GM12878 (cell line): ENCODE measurements at regions not wholly inside any gene's neighbourhood (a gene's known extent, or its start where the extent isn't known, plus 50 kb on each side); places are given as distances from the start of the nearest gene placed in this dataset.

Experiments
- CEBPB ChIP-seq, 2 experiments: fragments of 150-350 bp in 1 of 2; IDR thresholded peaks; 2 replicates each; pipeline ENCODE4 v1.6.1; 2012 to 2014; ENCODE audit warnings: low read depth in 2 of 2, low read length in 2 of 2, borderline replicate concordance in 1 of 2, inconsistent platforms in 1 of 2
- RAD21 ChIP-seq: IDR thresholded peaks from 2 replicates; pipeline ENCODE4 v1.6.1; 2011; ENCODE audit warnings: mild to moderate bottlenecking, low read depth, low read length, moderate library complexity; ENCODE audit not compliant: insufficient read depth
- ZZZ3 ChIP-seq: IDR thresholded peaks from 2 replicates; pipeline ENCODE4 v1.6.1; 2011; ENCODE audit warnings: low read depth; ENCODE audit not compliant: control insufficient read depth, insufficient read length

- no peak for TF ChIP-seq RAD21
- no peak for TF ChIP-seq ZZZ3
- TF ChIP-seq CEBPB (IDR thresholded peaks at IDR 0.05; ENCODE audit: borderline replicate concordance in 1 of 2, low read depth in 2 of 2, low read length in 2 of 2): no peak
Measured at GRCh38 chr5:104363567-104363966, 801.0 kb upstream of the NUDT12 start.
